GM12878 (cell line): ENCODE measurements at regions not wholly inside any gene's neighbourhood (a gene's known extent, or its start where the extent isn't known, plus 50 kb on each side); places are given as distances from the start of the nearest gene placed in this dataset.

ENCODE experiments used
- ATAC-seq: fragments of 200-7000 bp; cut with Tn5 transposase; 3 replicates; pipeline ENCODE4 v1.9.1; 2020; ENCODE audit warnings: mild to moderate bottlenecking, moderate library complexity
- BruUV-seq: library from RNA; stranded (reverse); fragments of 400-500 nt; replicated peaks from 2 replicates; lab custom pipeline; 2021; lab: Mats Ljungman, UMichigan
- CTCF ChIA-PET: fragments of 300-600 bp; sonication (Branson Sonifier 250); formaldehyde crosslinking; extraction: SDS; loops from one replicate; lab custom pipeline; 2021; ENCODE audit warnings: inconsistent platforms; lab: Yijun Ruan, JAX
- POLR2A ChIA-PET: fragments of 350-600 bp; formaldehyde crosslinking; extraction: SDS; loops from one replicate; lab custom pipeline; 2021; ENCODE audit warnings: inconsistent platforms; lab: Charles Lee
- RAD21 ChIA-PET: fragments of 300-600 bp; sonication (Branson Sonifier 250); formaldehyde crosslinking; loops from one replicate; lab custom pipeline; 2023; ENCODE audit warnings: antibody characterized with exemption; ENCODE audit not compliant: unreplicated experiment; lab: Charles Lee
- SMC1A ChIA-PET: fragments of 300-600 bp; sonication (Branson Sonifier 250); formaldehyde crosslinking; loops from one replicate; lab custom pipeline; 2023; ENCODE audit not compliant: unreplicated experiment, uncharacterized antibody; lab: Charles Lee
- DNase-seq: peaks from one replicate; pipeline ENCODE4 v3.0.0-alpha.2; 2011; ENCODE audit warnings: low read depth, low spot score
- FAIRE-seq: peaks from 3 replicates; lab custom pipeline; 2011; peaks lifted over from hg19 to GRCh38; lab: Jason Lieb, UNC
- H2AFZ ChIP-seq: 2 replicates; pipeline ENCODE4 v1.6.0; 2011; ENCODE audit warnings: low read depth, low read length, control low read depth; ENCODE audit not compliant: control insufficient read depth
- H3K27ac ChIP-seq: 2 replicates; pipeline ENCODE4 v1.5.1; 2011; ENCODE audit warnings: control low read depth; ENCODE audit not compliant: control insufficient read depth, insufficient read depth
- H3K27me3 ChIP-seq, 2 experiments: replicated peaks in 1 of 2; 2 replicates each; pipeline versions ENCODE4 v1.6.0 to v1.6.1; 2011; ENCODE audit warnings: low read length in 1 of 2; ENCODE audit not compliant: control insufficient read depth in 2 of 2, insufficient read depth in 2 of 2
- H3K36me3 ChIP-seq, 2 experiments: 2 replicates each; pipeline ENCODE4 v1.5.1; 2011; ENCODE audit warnings: low read length in 1 of 2; ENCODE audit not compliant: control insufficient read depth in 2 of 2, insufficient read depth in 2 of 2
- H3K4me1 ChIP-seq: 2 replicates; pipeline ENCODE4 v1.6.1; 2011; ENCODE audit warnings: mild to moderate bottlenecking, low read length, moderate library complexity, mixed read lengths; ENCODE audit not compliant: control insufficient read depth, insufficient read depth
- H3K4me2 ChIP-seq: 2 replicates; pipeline ENCODE4 v1.6.0; 2011; ENCODE audit warnings: control low read depth; ENCODE audit not compliant: control insufficient read depth, insufficient read depth
- H3K4me3 ChIP-seq: fragments of 200-600 bp; sonication (generic); 2 replicates; pipeline ENCODE4 v1.5.1; 2016
- H3K79me2 ChIP-seq: 2 replicates; pipeline ENCODE4 v1.6.0; 2011; ENCODE audit warnings: low read length; ENCODE audit not compliant: control insufficient read depth, insufficient read depth
- H3K9ac ChIP-seq: 2 replicates; pipeline ENCODE4 v1.8.0; 2011; ENCODE audit warnings: low read length, control low read depth, mixed read lengths; ENCODE audit not compliant: control insufficient read depth, insufficient read depth
- H3K9me3 ChIP-seq: replicated peaks from 3 replicates; pipeline ENCODE4 v1.5.1; 2011; ENCODE audit warnings: mild to moderate bottlenecking, low read length; ENCODE audit not compliant: control insufficient read depth, insufficient read depth
- H4K20me1 ChIP-seq: 2 replicates; pipeline ENCODE4 v1.6.0; 2011; ENCODE audit not compliant: control insufficient read depth, insufficient read depth
- ATF7 ChIP-seq: fragments of 450-650 bp; IDR thresholded peaks from 2 replicates; pipeline ENCODE4 v1.6.1; 2016; ENCODE audit warnings: low read depth, mild to moderate bottlenecking
- FOS ChIP-seq: IDR thresholded peaks from 3 replicates; pipeline ENCODE4 v1.6.1; 2011; ENCODE audit warnings: borderline replicate concordance; ENCODE audit not compliant: insufficient read length; ENCODE audit errors: extremely low read depth
- NFYB ChIP-seq: IDR thresholded peaks from 2 replicates; pipeline ENCODE4 v1.6.1; 2011; ENCODE audit warnings: low read depth, mild to moderate bottlenecking, low read length, improper control_type of control experiment, moderate library complexity; ENCODE audit not compliant: insufficient read depth
- NRF1 ChIP-seq: conservative IDR thresholded peaks from 2 replicates; pipeline ENCODE4 v1.6.1; 2011; ENCODE audit warnings: mild to moderate bottlenecking, low read depth, low read length, improper control_type of control experiment
- RUNX3 ChIP-seq: IDR thresholded peaks from 2 replicates; pipeline ENCODE4 v1.6.1; 2012; ENCODE audit warnings: low read length, inconsistent platforms
- SMAD1 ChIP-seq: fragments of 450-650 bp; IDR thresholded peaks from 2 replicates; pipeline ENCODE4 v1.6.1; 2018; ENCODE audit warnings: mild to moderate bottlenecking, low read depth; ENCODE audit not compliant: partially characterized antibody
- SPI1 ChIP-seq: IDR thresholded peaks from 2 replicates; pipeline ENCODE4 v1.6.1; 2011; ENCODE audit warnings: low read depth, mild to moderate bottlenecking, low read length, moderate library complexity, borderline replicate concordance; ENCODE audit not compliant: insufficient read depth
- TCF12 ChIP-seq: IDR thresholded peaks from 2 replicates; pipeline ENCODE4 v1.6.1; 2011; ENCODE audit warnings: low read depth, mild to moderate bottlenecking, low read length
- WGBS: methylation state at CpG from one replicate; pipeline ENCODE4 v1.1.6; 2016; ENCODE audit warnings: low lambda C conversion rate; ENCODE audit not compliant: insufficient replicate concordance, insufficient coverage; ENCODE audit errors: missing lambda C conversion rate; 5-methylcytosine and 5-hydroxymethylcytosine counted together
- in situ Hi-C: fragments of 300-500 bp; cut with MboI; formaldehyde crosslinking; loops from 9 replicates; pipeline ENCODE4 v1.14.3; 2018; ENCODE audit warnings: mixed read lengths
- intact Hi-C: fragments of 100-400 bp; cut with micrococcal nuclease; formaldehyde crosslinking; loops from one replicate; pipeline ENCODE4 v1.14.2; 2022; ENCODE audit not compliant: unreplicated experiment
- TF ChIP-seq, protein P1 (sequence below): fragments of 450-650 bp; IDR thresholded peaks from 2 replicates; pipeline ENCODE4 v1.6.1; 2017; ENCODE audit warnings: mild to moderate bottlenecking, low read depth, inconsistent platforms; ENCODE audit not compliant: poor library complexity, severe bottlenecking
- TF ChIP-seq, protein P2 (sequence below): fragments of 450-650 bp; formaldehyde crosslinking; IDR thresholded peaks from 2 replicates; pipeline ENCODE4 v1.5.0; 2022; ENCODE audit warnings: mild to moderate bottlenecking, missing genetic modification characterization
- TF ChIP-seq, protein P3 (sequence below): IDR thresholded peaks from 2 replicates; pipeline ENCODE4 v1.6.1; 2011; ENCODE audit warnings: low read depth, mild to moderate bottlenecking, low read length, moderate library complexity, borderline replicate concordance; ENCODE audit errors: extremely low read depth

DNA sequence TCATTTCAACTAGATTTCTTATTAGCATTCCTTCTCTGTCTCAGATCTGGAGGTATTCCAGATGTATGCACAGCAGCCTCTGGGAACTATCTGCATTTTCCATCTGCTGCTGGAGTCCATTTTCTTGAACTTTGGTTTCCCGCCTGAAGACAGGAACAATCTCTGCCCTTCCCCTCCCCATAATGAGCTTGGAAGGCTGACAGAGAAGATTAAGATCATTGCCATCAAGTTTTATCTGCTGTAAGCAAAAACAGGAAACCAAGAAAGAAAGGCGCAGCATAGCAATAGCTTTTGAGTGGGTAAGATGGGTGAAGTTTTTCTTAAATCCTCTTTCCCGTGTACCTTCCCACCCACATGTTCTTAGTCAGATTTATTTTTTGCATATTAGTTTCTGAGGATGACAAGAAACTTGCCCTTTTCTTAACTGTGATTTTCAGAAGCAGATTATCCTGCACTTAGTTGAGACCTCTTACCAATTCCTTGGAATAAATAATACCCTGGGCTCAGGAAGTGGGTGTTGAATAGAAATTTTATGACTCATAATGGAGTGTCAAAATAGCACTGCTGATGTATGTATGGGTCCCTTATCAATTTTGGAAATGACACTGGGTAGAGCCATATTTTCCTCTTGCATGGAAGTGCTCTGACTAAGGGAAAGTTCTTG is 78.3 kb downstream of the CT47B1 start:
- SMC1A ChIA-PET = no interaction called here
- POLR2A ChIA-PET = no interaction called here
- Histone ChIP-seq H3K9ac (no peak overlapping the region), H2AFZ (no peak overlapping the region), H3K9me3 (no peaks in the 10 kb centered on the region), H3K4me1 (no peaks in the 10 kb centered on the region), H3K79me2 (no peaks in the 10 kb centered on the region), H3K4me2 (no peak overlapping the region), H3K36me3 (no peaks in the 10 kb centered on the region), H3K27ac (no peak overlapping the region), H3K4me3 (no peak overlapping the region), H3K27me3 (no peaks in the 10 kb centered on the region), H4K20me1 (no peaks in the 10 kb centered on the region)
- FAIRE-seq (no peak), DNase-seq (no peak), ATAC-seq (no peak)
- RAD21 ChIA-PET = interaction anchor here (1.2 kb wide), 1 partner anchor 301 kb away, joined by 3 read pairs; no protein-coding TSS in a partner anchor
- in situ Hi-C loops (no loop called here), intact Hi-C loops (no loop called here)
- BruUV-seq = no TSS peak
- no peak for TF ChIP-seq RUNX3
- no peak for TF ChIP-seq ATF7
- TF ChIP-seq TCF12 = no peak
- WGBS = 21% methylated on average over 3 of the region's 3 CpGs
- CTCF ChIA-PET = no interaction called here

DNA sequence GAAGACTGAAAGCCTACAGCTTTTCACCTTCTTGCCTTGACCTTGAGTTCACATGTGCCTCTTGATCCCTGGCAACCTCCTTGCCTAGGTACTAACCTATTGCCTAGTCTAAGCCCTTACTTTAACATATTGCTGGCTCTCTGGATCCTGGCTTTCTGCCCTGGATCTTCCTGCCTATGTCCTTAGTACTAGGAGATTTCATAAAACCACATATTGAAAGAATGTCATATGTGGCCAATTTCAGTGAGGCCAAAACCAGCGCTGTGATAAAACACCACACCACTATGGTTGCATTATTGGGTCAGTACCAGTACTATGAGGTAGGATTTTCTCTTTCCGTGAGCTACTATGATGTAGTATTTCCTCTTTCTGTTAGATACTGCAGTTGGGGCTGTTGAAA is 80.4 kb downstream of the CT47B1 start:
- WGBS = 67% methylated on average over 2 of the region's 2 CpGs
- Histone ChIP-seq H3K4me2 (no peak overlapping the region), H4K20me1 (no peaks in the 10 kb centered on the region), H3K27ac (no peak overlapping the region), H3K4me3 (no peak overlapping the region), H3K4me1 (no peaks in the 10 kb centered on the region), H3K27me3 (no peaks in the 10 kb centered on the region), H3K9ac (no peak overlapping the region), H3K9me3 (no peaks in the 10 kb centered on the region), H3K36me3 (no peaks in the 10 kb centered on the region), H2AFZ (no peak overlapping the region), H3K79me2 (no peaks in the 10 kb centered on the region)
- no peak for DNase-seq
- no peak for ATAC-seq
- ChIA-PET SMC1A (no interaction called here), CTCF (no interaction called here), POLR2A (no interaction called here), RAD21 (no interaction called here)
- no peak for FAIRE-seq
- BruUV-seq = no TSS peak
- in situ Hi-C loops (no loop called here), intact Hi-C loops (no loop called here)
- TF ChIP-seq, protein P1, sequence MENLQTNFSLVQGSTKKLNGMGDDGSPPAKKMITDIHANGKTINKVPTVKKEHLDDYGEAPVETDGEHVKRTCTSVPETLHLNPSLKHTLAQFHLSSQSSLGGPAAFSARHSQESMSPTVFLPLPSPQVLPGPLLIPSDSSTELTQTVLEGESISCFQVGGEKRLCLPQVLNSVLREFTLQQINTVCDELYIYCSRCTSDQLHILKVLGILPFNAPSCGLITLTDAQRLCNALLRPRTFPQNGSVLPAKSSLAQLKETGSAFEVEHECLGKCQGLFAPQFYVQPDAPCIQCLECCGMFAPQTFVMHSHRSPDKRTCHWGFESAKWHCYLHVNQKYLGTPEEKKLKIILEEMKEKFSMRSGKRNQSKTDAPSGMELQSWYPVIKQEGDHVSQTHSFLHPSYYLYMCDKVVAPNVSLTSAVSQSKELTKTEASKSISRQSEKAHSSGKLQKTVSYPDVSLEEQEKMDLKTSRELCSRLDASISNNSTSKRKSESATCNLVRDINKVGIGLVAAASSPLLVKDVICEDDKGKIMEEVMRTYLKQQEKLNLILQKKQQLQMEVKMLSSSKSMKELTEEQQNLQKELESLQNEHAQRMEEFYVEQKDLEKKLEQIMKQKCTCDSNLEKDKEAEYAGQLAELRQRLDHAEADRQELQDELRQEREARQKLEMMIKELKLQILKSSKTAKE = no peak
- TF ChIP-seq SPI1 (no peak), FOS (no peak), NFYB (no peak), SMAD1 (no peak), NRF1 (no peak), ATF7 (no peak)
- TF ChIP-seq, protein P2, sequence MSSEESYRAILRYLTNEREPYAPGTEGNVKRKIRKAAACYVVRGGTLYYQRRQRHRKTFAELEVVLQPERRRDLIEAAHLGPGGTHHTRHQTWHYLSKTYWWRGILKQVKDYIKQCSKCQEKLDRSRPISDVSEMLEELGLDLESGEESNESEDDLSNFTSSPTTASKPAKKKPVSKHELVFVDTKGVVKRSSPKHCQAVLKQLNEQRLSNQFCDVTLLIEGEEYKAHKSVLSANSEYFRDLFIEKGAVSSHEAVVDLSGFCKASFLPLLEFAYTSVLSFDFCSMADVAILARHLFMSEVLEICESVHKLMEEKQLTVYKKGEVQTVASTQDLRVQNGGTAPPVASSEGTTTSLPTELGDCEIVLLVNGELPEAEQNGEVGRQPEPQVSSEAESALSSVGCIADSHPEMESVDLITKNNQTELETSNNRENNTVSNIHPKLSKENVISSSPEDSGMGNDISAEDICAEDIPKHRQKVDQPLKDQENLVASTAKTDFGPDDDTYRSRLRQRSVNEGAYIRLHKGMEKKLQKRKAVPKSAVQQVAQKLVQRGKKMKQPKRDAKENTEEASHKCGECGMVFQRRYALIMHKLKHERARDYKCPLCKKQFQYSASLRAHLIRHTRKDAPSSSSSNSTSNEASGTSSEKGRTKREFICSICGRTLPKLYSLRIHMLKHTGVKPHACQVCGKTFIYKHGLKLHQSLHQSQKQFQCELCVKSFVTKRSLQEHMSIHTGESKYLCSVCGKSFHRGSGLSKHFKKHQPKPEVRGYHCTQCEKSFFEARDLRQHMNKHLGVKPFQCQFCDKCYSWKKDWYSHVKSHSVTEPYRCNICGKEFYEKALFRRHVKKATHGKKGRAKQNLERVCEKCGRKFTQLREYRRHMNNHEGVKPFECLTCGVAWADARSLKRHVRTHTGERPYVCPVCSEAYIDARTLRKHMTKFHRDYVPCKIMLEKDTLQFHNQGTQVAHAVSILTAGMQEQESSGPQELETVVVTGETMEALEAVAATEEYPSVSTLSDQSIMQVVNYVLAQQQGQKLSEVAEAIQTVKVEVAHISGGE (CRISPR knock-in tag) = no peak
- TF ChIP-seq, protein P3, sequence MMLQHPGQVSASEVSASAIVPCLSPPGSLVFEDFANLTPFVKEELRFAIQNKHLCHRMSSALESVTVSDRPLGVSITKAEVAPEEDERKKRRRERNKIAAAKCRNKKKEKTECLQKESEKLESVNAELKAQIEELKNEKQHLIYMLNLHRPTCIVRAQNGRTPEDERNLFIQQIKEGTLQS = no peak
